Heart right ventricle (tissue), 15 donors: ENCODE measurements at regions not wholly inside any gene's neighbourhood (a gene's known extent, or its start where the extent isn't known, plus 50 kb on each side); places are given as distances from the start of the nearest gene placed in this dataset.

Experiments
- ATAC-seq, 8 donors: fragments of 200-7000 bp; cut with Tn5 transposase; one replicate each; pipeline ENCODE4 v1.9.1; 2020; ENCODE audit warnings: mild to moderate bottlenecking in 8 of 8, moderate library complexity in 8 of 8, moderate number of reproducible peaks in 1 of 8
- DNase-seq, 2 donors: peaks; one replicate each; pipeline ENCODE4 v3.0.0-alpha.2; 2020
- H3K27ac ChIP-seq, 10 donors: fragments of 200-600 bp; sonication (generic) in 2 of 10; one replicate each; pipeline versions ENCODE4 v1.5.0 to v1.8.0; 2020 to 2022; ENCODE audit warnings: mild to moderate bottlenecking in 3 of 10
- H3K27me3 ChIP-seq, 7 donors: fragments of 200-600 bp; one replicate each; pipeline ENCODE4 v1.8.0; 2021 to 2022; ENCODE audit warnings: mild to moderate bottlenecking in 2 of 7
- H3K36me3 ChIP-seq, 9 donors: fragments of 200-600 bp; sonication (generic) in 1 of 9; one replicate each; pipeline versions ENCODE4 v1.5.0 to v1.8.0; 2020 to 2022; ENCODE audit warnings: mild to moderate bottlenecking in 2 of 9
- H3K4me1 ChIP-seq, 9 donors: fragments of 200-600 bp; sonication (generic) in 1 of 9; one replicate each; pipeline versions ENCODE4 v1.5.0 to v1.8.0; 2020 to 2022; ENCODE audit warnings: mild to moderate bottlenecking in 4 of 9
- H3K4me3 ChIP-seq, 10 donors: fragments of 200-600 bp; sonication (generic) in 2 of 10; one replicate each; pipeline versions ENCODE4 v1.5.0 to v1.8.0; 2020 to 2022; ENCODE audit warnings: mild to moderate bottlenecking in 7 of 10, moderate library complexity in 2 of 10
- H3K9me3 ChIP-seq, 11 donors: fragments of 200-600 bp in 10 of 11; sonication (generic) in 2 of 11; one replicate each; pipeline versions ENCODE4 v1.5.0 to v1.8.0; 2013 to 2022; ENCODE audit warnings: mild to moderate bottlenecking in 2 of 11, control low read depth in 1 of 11, moderate library complexity in 1 of 11
- CTCF ChIP-seq, 9 donors: fragments of 200-600 bp; sonication (generic) in 2 of 9; IDR thresholded peaks; one replicate each; pipeline versions ENCODE4 v1.5.0 to v1.8.0; 2021 to 2022; ENCODE audit warnings: antibody characterized with exemption in 9 of 9, mild to moderate bottlenecking in 5 of 9, moderate library complexity in 1 of 9
- intact Hi-C, 10 donors: fragments of 100-400 bp; cut with DNase I; formaldehyde crosslinking; loops; one replicate each; pipeline versions ENCODE4 v1.11.1 to v1.14.2; 2022
- donor health status: Arrhythmogenic right ventricular cardiomyopathy.
- donor health status: ischemic (EF 13 %, LVEDD 7.1; RV severe dilation, severe dysfunction).
- donor health status: DM: no; HTN: yes; CAD: no.
- donor health status: DM: no; HTN: no; CAD: no.
- donor health status: ischemic (EF 25% LVEDD 6.9; RV normal size, moderate dysfunction).
- donor health status: ischemic (EF 25% LVEDD 5.7; RV mildly dilated, moderate dysfunction).
- donor health status: healthy.
- donor health status: DM: yes; HTN: yes; CAD: no.
- donor health status: Ischemic cardiomyopathy.
- donor health status: ischemic (EF 35%, LVEDD 5.7; RV mildly dilated, moderate dysfunction).
- donor health status: nonischemic (EF 11% LVEDD 7.7; RV severe dilation, severe dysfunction).
- donor health status: DM: yes; HTN: yes; CAD: no.
- donor health status: PGD.
- donor health status: ischemic (EF 29% LVEDD 5.4; RV normal size, mild dysfunction).
- donor health status: nonischemic (EF 23%, LVEDD 6.1; RV moderate dilation, normal function).

GRCh38 chr1:45275054-45275453 is 51.6 kb upstream of the HPDL start:
- intact Hi-C loops, result no loop called here
- H3K4me3 ChIP-seq, result no peak overlapping the region
- DNase-seq (no peak), ATAC-seq (no peak)
- no peaks in the 10 kb centered on the region for H3K27me3 ChIP-seq
- no peaks in the 10 kb centered on the region for H3K36me3 ChIP-seq
- H3K9me3 ChIP-seq, result peaks cover 0 to 20% (median 0%) of the 10 kb centered on the region in 11 donors
- TF ChIP-seq CTCF (IDR thresholded peaks at IDR 0.05), result no peak
- H3K27ac ChIP-seq, result no peak overlapping the region
- H3K4me1 ChIP-seq, result no peaks in the 10 kb centered on the region
